ENCODE measurements at regions not wholly inside any gene's neighbourhood (a gene's known extent, or its start where the extent isn't known, plus 50 kb on each side); places are given as distances from the start of the nearest gene placed in this dataset.

GRCh38 chr21:14609274-14609673, 63.2 kb upstream of the SAMSN1 start:
- intact Hi-C loops (cut with DNase I; ENCODE audit: low total_unique reads): no loop called here
- DNase-seq: no peak
- no peak for TF ChIP-seq EP300 (IDR thresholded peaks at IDR 0.05; ENCODE audit: low read depth)
- TF ChIP-seq CTCF (IDR thresholded peaks at IDR 0.05): no peak
- no peak for TF ChIP-seq POLR2A (IDR thresholded peaks at IDR 0.05)
- TF ChIP-seq POLR2AphosphoS5 (IDR thresholded peaks at IDR 0.05): no peak
- no peaks in the 10 kb centered on the region for H3K9me3 ChIP-seq
- no peaks in the 10 kb centered on the region for H3K27me3 ChIP-seq
- H3K27ac ChIP-seq: no peak overlapping the region
- in situ Hi-C loops (cut with MboI; ENCODE audit: low pct_ligation_motif_present in 1 of 4, low pct_unique_long_range_greater_than_20kb in 1 of 4, low sequenced_read_pairs in 3 of 4): loop anchor here in 1 of 4 donors (25.0 kb wide), 1 partner anchor 97 kb away; no protein-coding TSS in a partner anchor
- H3K4me1 ChIP-seq: no peaks in the 10 kb centered on the region
- H3K4me3 ChIP-seq: no peak overlapping the region
- H3K36me3 ChIP-seq: no peaks in the 10 kb centered on the region

DNA sequence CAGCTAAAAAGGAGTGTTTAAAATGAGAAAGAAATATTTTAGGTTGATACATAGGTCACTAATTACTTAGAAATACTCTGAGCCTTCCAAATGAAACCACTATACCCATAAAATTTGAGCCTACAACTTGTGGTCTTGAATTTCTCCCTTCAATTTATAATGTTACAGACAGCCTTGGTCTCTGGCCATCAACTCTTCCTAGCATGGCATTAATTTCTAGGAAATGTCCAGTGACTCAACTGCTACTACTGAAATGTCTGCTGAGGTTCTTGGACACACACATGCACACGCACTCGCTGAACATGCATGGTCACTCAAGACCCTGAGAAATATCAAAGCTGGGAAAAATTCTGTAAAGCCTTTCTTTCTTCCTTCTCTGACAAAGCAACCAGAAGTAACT, 61.1 kb upstream of the SAMSN1 start:
- in situ Hi-C loops (cut with MboI; ENCODE audit: low pct_ligation_motif_present in 1 of 4, low pct_unique_long_range_greater_than_20kb in 1 of 4, low sequenced_read_pairs in 3 of 4): loop anchor here in 1 of 4 donors (25.0 kb wide), 1 partner anchor 95 kb away; no protein-coding TSS in a partner anchor

DNA sequence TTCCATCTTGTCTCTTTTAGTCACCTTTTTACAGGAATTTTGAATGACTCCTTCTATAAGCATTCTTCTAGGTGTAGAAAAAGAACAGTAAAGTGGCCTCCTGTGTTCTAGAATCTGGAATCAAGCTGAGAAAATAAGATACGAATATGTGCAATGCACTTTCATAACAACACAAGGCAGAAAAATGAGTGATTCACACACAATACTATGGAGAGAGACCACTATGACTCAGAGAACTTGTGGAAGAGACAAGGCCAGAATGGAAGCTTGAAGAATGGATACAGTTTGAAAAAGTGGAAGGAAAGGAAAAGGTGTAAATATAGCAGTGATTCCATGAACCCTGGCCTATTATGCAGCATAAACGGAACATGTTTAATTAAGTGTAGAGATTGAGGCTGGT, 57.1 kb upstream of the SAMSN1 start:
- Histone ChIP-seq H3K36me3 (no peaks in the 10 kb centered on the region), H3K4me1 (peaks cover 0 to 10% (median 0%) of the 10 kb centered on the region in 4 donors), H3K9me3 (no peaks in the 10 kb centered on the region), H3K27me3 (no peaks in the 10 kb centered on the region), H3K4me3 (no peak overlapping the region), H3K27ac (no peak overlapping the region)
- no peak for TF ChIP-seq CTCF (IDR thresholded peaks at IDR 0.05)
- TF ChIP-seq EP300 (IDR thresholded peaks at IDR 0.05; ENCODE audit: low read depth): no peak
- no peak for TF ChIP-seq POLR2A (IDR thresholded peaks at IDR 0.05)
- TF ChIP-seq POLR2AphosphoS5 (IDR thresholded peaks at IDR 0.05): no peak
- in situ Hi-C loops (cut with MboI; ENCODE audit: low pct_ligation_motif_present in 1 of 4, low pct_unique_long_range_greater_than_20kb in 1 of 4, low sequenced_read_pairs in 3 of 4) (loop anchor here in 1 of 4 donors (25.0 kb wide), 1 partner anchor 91 kb away; no protein-coding TSS in a partner anchor), intact Hi-C loops (cut with DNase I; ENCODE audit: low total_unique reads) (no loop called here)
- WGBS, 2 donors (ENCODE audit: low coverage in 1 of 2): 72 to 73% methylated on average over 2 of the region's 2 CpGs
- DNase-seq: no peak

More for the DNA sequence above, 61.1 kb upstream of the SAMSN1 start:
- H3K27ac ChIP-seq: no peak overlapping the region
- intact Hi-C loops (cut with DNase I; ENCODE audit: low total_unique reads): no loop called here
- WGBS, 2 donors (ENCODE audit: low coverage in 1 of 2): 98 to 100% methylated on average over 2 of the region's 2 CpGs
- no peak overlapping the region for H3K4me3 ChIP-seq
- H3K36me3 ChIP-seq: no peaks in the 10 kb centered on the region
- no peaks in the 10 kb centered on the region for H3K27me3 ChIP-seq
- TF ChIP-seq POLR2AphosphoS5 (IDR thresholded peaks at IDR 0.05): no peak
- no peak for TF ChIP-seq POLR2A (IDR thresholded peaks at IDR 0.05)
- no peak for TF ChIP-seq EP300 (IDR thresholded peaks at IDR 0.05; ENCODE audit: low read depth)
- no peak for TF ChIP-seq CTCF (IDR thresholded peaks at IDR 0.05)
- no peak for DNase-seq
- peaks cover 0 to 9% (median 0%) of the 10 kb centered on the region in 4 donors for H3K4me1 ChIP-seq
- no peaks in the 10 kb centered on the region for H3K9me3 ChIP-seq

- peak overlapping the region in 1 of 4 donors; percentile 21 for H3K4me3 ChIP-seq
- H3K9me3 ChIP-seq: no peaks in the 10 kb centered on the region
- no peak for TF ChIP-seq POLR2AphosphoS5 (IDR thresholded peaks at IDR 0.05)
- TF ChIP-seq EP300 (IDR thresholded peaks at IDR 0.05; ENCODE audit: low read depth): no peak
- no peak for TF ChIP-seq CTCF (IDR thresholded peaks at IDR 0.05)
- no peak for TF ChIP-seq POLR2A (IDR thresholded peaks at IDR 0.05)
- intact Hi-C loops (cut with DNase I; ENCODE audit: low total_unique reads): no loop called here
- DNase-seq: no peak
- H3K36me3 ChIP-seq: no peaks in the 10 kb centered on the region
- 0 to 14% methylated on average over 1 of the region's 1 CpG for WGBS, 2 donors (ENCODE audit: low coverage in 1 of 2)
- H3K27me3 ChIP-seq: no peaks in the 10 kb centered on the region
- H3K4me1 ChIP-seq: peaks cover 0 to 10% (median 0%) of the 10 kb centered on the region in 4 donors
- no peak overlapping the region for H3K27ac ChIP-seq
- in situ Hi-C loops (cut with MboI; ENCODE audit: low pct_ligation_motif_present in 1 of 4, low pct_unique_long_range_greater_than_20kb in 1 of 4, low sequenced_read_pairs in 3 of 4): loop anchor here in 1 of 4 donors (25.0 kb wide), 1 partner anchor 90 kb away; no protein-coding TSS in a partner anchor
Measured at GRCh38 chr21:14602382-14602958, 56.4 kb upstream of the SAMSN1 start.
